Skeletal muscle tissue (tissue), 3 donors: ENCODE measurements at regions not wholly inside any gene's neighbourhood (a gene's known extent, or its start where the extent isn't known, plus 50 kb on each side); places are given as distances from the start of the nearest gene placed in this dataset.
"Not testable (repeated sequence)": the region's sequence is repeated elsewhere in the genome, so short reads cannot be mapped to it uniquely, and the experiment has no call there.

Experiments used
- H3K27ac ChIP-seq: one replicate; pipeline ENCODE4 v1.7.0; 2013; ENCODE audit warnings: mild to moderate bottlenecking, low read depth, low read length, inconsistent platforms
- H3K27me3 ChIP-seq, 3 donors: one replicate each; pipeline ENCODE4 v1.7.0; 2013; ENCODE audit warnings: low read length in 3 of 3; ENCODE audit not compliant: control insufficient read depth in 3 of 3, insufficient read depth in 3 of 3
- H3K36me3 ChIP-seq, 3 donors: one replicate each; pipeline ENCODE4 v1.7.0; 2013; ENCODE audit warnings: low read length in 3 of 3; ENCODE audit not compliant: control insufficient read depth in 3 of 3, insufficient read depth in 3 of 3
- H3K4me1 ChIP-seq, 3 donors: one replicate each; pipeline ENCODE4 v1.7.0; 2013; ENCODE audit warnings: low read length in 3 of 3, mild to moderate bottlenecking in 3 of 3; ENCODE audit not compliant: control insufficient read depth in 3 of 3, insufficient read depth in 3 of 3
- H3K4me3 ChIP-seq, 3 donors: one replicate each; pipeline ENCODE4 v1.7.0; 2013; ENCODE audit warnings: low read length in 3 of 3
- H3K9ac ChIP-seq, 3 donors: one replicate each; pipeline ENCODE4 v1.7.0; 2013; ENCODE audit warnings: low read length in 3 of 3, mild to moderate bottlenecking in 3 of 3, moderate library complexity in 2 of 3, low read depth in 1 of 3
- H3K9me3 ChIP-seq, 3 donors: one replicate each; pipeline ENCODE4 v1.7.0; 2013; ENCODE audit warnings: low read length in 3 of 3; ENCODE audit not compliant: control insufficient read depth in 3 of 3
- donor health status: Osteomylitis.

DNA sequence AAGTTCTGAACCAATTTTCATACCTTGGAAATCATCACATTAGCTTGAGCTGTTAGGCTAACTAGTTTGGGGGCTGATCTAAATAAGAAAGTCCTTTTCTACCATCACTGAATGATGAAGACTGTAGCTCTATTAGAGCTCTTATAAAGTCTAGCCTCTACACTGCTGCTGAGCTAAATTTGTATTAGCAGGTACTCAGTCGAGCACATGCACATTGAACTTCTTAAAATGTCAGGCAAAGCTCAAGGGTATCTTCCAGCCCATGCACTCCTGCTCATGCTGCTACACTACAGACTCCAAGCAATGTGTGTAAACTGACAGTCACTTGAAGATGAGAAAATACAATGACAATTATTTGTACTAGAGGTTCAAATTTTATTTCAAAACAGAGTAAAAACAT, 158.8 kb upstream of the TMEM229A start:
- no peaks in the 10 kb centered on the region for H3K36me3 ChIP-seq

DNA sequence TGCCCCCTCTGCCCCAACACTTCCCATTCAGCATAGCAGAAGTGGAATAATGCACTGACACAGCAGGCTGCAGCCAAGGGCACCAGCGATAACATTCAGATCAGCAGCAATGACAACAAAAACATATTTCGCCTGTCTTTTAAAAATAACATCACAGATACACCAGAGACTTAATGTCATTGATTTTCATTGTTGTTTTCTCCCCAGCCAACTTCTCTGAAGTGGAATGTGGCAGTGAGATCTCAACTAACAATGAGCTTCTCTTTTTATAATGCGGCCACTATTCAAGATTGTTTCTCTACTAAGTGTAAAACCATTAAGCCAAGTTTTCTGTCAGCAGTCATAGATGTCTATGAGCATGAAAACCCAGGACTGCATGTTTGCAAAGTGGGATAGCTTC, 158.2 kb upstream of the TMEM229A start:
- H3K27ac ChIP-seq = no peak overlapping the region

More for the DNA sequence above, 158.8 kb upstream of the TMEM229A start:
- Histone ChIP-seq H3K27me3 (no peaks in the 10 kb centered on the region), H3K9me3 (peaks cover 0 to 2% (median 0%) of the 10 kb centered on the region in 3 donors), H3K4me3 (no peak overlapping the region), H3K9ac (no peak overlapping the region), H3K27ac (no peak overlapping the region), H3K4me1 (no peaks in the 10 kb centered on the region)

DNA sequence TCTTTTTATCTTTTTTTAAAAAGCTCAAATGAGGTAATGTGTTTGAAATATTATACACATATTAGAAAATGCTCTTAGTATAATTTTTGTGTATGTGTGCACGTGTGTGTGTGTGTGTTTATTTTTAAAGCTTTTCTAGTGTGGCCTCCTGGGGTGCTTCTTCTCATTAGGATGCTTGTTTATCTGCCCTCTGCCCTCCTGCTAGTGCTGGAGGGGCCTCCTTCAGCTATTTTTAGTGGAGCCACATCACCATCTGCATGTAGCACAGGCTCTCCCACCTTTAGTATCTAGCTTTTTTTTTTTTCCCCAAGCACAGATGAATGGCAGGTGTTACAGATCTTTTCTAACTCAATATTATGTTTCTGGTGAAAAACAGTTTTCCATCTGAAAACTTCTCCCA, 155.7 kb upstream of the TMEM229A start:
- H3K27ac ChIP-seq = no peak overlapping the region

More for the DNA sequence above, 158.2 kb upstream of the TMEM229A start:
- H3K4me3 ChIP-seq = no peak overlapping the region
- H3K9me3 ChIP-seq = peaks cover 0 to 2% (median 0%) of the 10 kb centered on the region in 3 donors
- no peak overlapping the region for H3K9ac ChIP-seq
- no peaks in the 10 kb centered on the region for H3K36me3 ChIP-seq
- no peaks in the 10 kb centered on the region for H3K27me3 ChIP-seq
- H3K4me1 ChIP-seq = no peaks in the 10 kb centered on the region

DNA sequence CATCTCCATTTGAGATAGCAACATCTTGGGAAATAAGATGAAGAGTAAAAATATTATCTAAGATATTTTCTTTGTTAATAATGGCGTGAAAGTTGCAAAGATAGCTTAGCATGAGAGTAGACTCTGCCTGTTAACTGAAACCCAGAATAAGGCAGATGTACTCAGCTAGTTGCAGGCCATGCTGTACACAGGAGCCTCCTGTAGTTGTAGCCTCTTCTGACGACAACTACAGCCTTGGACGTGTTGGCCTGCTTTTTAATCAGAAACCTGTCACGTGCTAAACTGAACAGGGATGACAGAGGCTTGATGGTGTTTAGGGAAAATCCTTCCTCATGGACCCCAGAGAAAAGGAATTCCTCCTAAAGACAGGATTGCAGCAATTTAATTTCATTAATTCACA, 155.1 kb upstream of the TMEM229A start:
- H3K27me3 ChIP-seq = no peaks in the 10 kb centered on the region
- no peak overlapping the region for H3K27ac ChIP-seq
- H3K9ac ChIP-seq = no peak overlapping the region
- peaks cover 0 to 2% (median 0%) of the 10 kb centered on the region in 3 donors for H3K9me3 ChIP-seq
- H3K36me3 ChIP-seq = no peaks in the 10 kb centered on the region
- H3K4me1 ChIP-seq = no peaks in the 10 kb centered on the region
- no peak overlapping the region for H3K4me3 ChIP-seq

More for the DNA sequence above, 155.7 kb upstream of the TMEM229A start:
- Histone ChIP-seq H3K4me1 (no peaks in the 10 kb centered on the region), H3K27me3 (no peaks in the 10 kb centered on the region), H3K36me3 (no peaks in the 10 kb centered on the region), H3K9ac (no peak overlapping the region), H3K9me3 (peaks cover 0 to 2% (median 0%) of the 10 kb centered on the region in 3 donors), H3K4me3 (no peak overlapping the region)

- no peak overlapping the region for H3K27ac ChIP-seq
- H3K9me3 ChIP-seq = no peaks in the 10 kb centered on the region
- H3K27me3 ChIP-seq = no peaks in the 10 kb centered on the region
- H3K9ac ChIP-seq = no peak overlapping the region
- H3K4me1 ChIP-seq = no peaks in the 10 kb centered on the region
- H3K4me3 ChIP-seq = no peak overlapping the region
- no peaks in the 10 kb centered on the region for H3K36me3 ChIP-seq
These were observed 150.8 kb upstream of the TMEM229A start for GRCh38 chr7:124183649-124184048.

GRCh38 chr7:124179641-124180040, 146.8 kb upstream of the TMEM229A start:
- Histone ChIP-seq H3K36me3 (no peaks in the 10 kb centered on the region), H3K4me1 (no peaks in the 10 kb centered on the region), H3K27ac (no peak overlapping the region), H3K9ac (no peak overlapping the region), H3K4me3 (no peak overlapping the region), H3K27me3 (no peaks in the 10 kb centered on the region), H3K9me3 (no peaks in the 10 kb centered on the region)

DNA sequence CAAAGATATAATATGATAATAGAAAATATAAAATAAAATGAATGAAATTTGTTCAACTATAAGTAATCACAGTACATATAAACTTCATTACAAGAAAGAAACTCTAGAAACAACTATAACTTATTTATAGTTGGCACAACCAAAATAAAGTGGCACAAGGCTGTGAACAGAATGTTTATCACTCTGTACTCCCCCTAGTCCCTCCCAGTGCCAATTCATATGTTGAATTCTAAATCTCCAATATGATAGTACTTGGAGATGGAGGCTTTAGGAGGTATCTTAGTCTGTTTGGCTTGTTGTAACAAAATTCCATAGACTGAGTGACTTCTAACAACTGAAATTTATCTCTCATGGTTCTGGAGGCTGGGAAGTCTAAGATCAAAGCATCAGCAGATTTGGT, 145.0 kb upstream of the TMEM229A start:
- Histone ChIP-seq H3K36me3 (no peaks in the 10 kb centered on the region), H3K9ac (no peak overlapping the region), H3K9me3 (no peaks in the 10 kb centered on the region), H3K27me3 (no peaks in the 10 kb centered on the region), H3K4me3 (no peak overlapping the region), H3K27ac (no peak overlapping the region), H3K4me1 (no peaks in the 10 kb centered on the region)

- H3K36me3 ChIP-seq, H3K4me1 ChIP-seq, H3K27ac ChIP-seq, H3K27me3 ChIP-seq, H3K9ac ChIP-seq, H3K9me3 ChIP-seq, H3K4me3 ChIP-seq: not testable (repeated sequence)
These were observed 138.9 kb upstream of the TMEM229A start for GRCh38 chr7:124171812-124172211.

GRCh38 chr7:124171068-124171467, 138.2 kb upstream of the TMEM229A start:
- no peaks in the 10 kb centered on the region for H3K4me1 ChIP-seq
- H3K9me3 ChIP-seq = peaks cover 0 to 2% (median 0%) of the 10 kb centered on the region in 3 donors
- H3K27me3 ChIP-seq = no peaks in the 10 kb centered on the region
- no peak overlapping the region for H3K4me3 ChIP-seq
- no peak overlapping the region for H3K9ac ChIP-seq
- no peak overlapping the region for H3K27ac ChIP-seq
- H3K36me3 ChIP-seq = no peaks in the 10 kb centered on the region

DNA sequence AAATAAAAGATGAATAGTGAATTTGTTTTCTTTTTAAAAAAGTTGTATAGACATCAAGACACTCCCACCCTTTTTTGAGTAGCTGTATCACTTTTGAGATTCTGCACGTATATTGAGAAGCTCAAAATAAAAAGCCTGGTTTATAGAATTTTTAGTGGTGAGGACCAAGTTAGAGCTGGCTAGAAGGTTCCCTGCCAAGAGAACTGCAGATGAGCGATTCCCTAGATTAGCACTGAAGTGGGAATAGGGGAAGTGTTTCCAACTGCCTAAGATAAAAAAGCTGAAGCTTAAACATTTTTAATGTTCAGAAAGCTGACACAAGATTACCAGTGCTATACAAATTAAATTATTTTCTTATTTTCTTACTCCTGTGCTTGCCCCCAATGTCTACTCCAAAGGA, 135.7 kb upstream of the TMEM229A start:
- Histone ChIP-seq H3K36me3 (no peaks in the 10 kb centered on the region), H3K4me3 (no peak overlapping the region), H3K9me3 (peaks cover 0 to 2% (median 0%) of the 10 kb centered on the region in 3 donors), H3K9ac (no peak overlapping the region), H3K27ac (no peak overlapping the region), H3K4me1 (no peaks in the 10 kb centered on the region), H3K27me3 (no peaks in the 10 kb centered on the region)

DNA sequence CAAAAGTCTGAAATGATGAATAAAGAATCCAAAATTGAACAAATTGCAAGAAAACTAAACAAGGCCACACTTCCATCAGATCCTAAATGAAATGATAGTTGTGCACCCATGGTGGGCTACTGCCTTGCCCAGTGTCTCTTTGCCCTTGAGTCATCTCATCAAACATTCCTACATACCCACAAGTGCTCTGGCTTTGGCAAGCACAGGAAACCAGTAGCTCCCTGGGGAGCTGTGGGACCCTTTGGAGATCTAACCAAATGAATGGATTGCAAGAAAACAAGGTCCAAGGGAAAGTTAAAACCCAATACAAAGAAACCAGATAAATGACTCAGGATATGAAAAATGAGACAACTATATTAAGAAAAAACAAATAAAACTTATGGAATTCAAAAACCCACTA, 129.8 kb upstream of the TMEM229A start:
- Histone ChIP-seq H3K36me3 (no peaks in the 10 kb centered on the region), H3K4me3 (no peak overlapping the region), H3K27ac (no peak overlapping the region), H3K4me1 (no peaks in the 10 kb centered on the region), H3K9me3 (no peaks in the 10 kb centered on the region), H3K27me3 (no peaks in the 10 kb centered on the region), H3K9ac (no peak overlapping the region)
